CD14-positive monocyte (primary cell): ENCODE measurements at regions not wholly inside any gene's neighbourhood (a gene's known extent, or its start where the extent isn't known, plus 50 kb on each side); places are given as distances from the start of the nearest gene placed in this dataset.

Source experiments
- DNase-seq, 3 donors: peaks; one replicate each; pipeline ENCODE4 v3.0.0-alpha.2; 2011 to 2022
- H2AFZ ChIP-seq: 2 replicates; pipeline ENCODE4 v1.6.0; 2012; ENCODE audit warnings: mild to moderate bottlenecking, low read depth, low read length, inconsistent platforms; ENCODE audit not compliant: insufficient read depth, poor library complexity, severe bottlenecking
- H3K27ac ChIP-seq, 2 donors: 1 replicate in 1 of 2; 2 replicates in 1 of 2; pipeline ENCODE4 v1.5.1; 2012 to 2013; ENCODE audit warnings: low read length in 2 of 2, control low read depth in 1 of 2, inconsistent platforms in 1 of 2, low read depth in 1 of 2, mild to moderate bottlenecking in 1 of 2
- H3K27me3 ChIP-seq, 2 donors: one replicate each; pipeline versions ENCODE4 v1.6.0 to v1.6.1; 2011 to 2013; ENCODE audit warnings: low read length in 2 of 2; ENCODE audit not compliant: control insufficient read depth in 2 of 2, insufficient read depth in 2 of 2
- H3K36me3 ChIP-seq, 2 donors: replicated peaks in 1 of 2; 1 replicate in 1 of 2; 2 replicates in 1 of 2; pipeline versions ENCODE4 v1.5.1 to v1.6.1; 2012 to 2013; ENCODE audit warnings: low read length in 2 of 2, control low read depth in 1 of 2, inconsistent platforms in 1 of 2, mild to moderate bottlenecking in 1 of 2; ENCODE audit not compliant: insufficient read depth in 2 of 2, control insufficient read depth in 1 of 2
- H3K4me1 ChIP-seq, 2 donors: 1 replicate in 1 of 2; 2 replicates in 1 of 2; pipeline versions ENCODE4 v1.5.1 to v1.6.1; 2012 to 2013; ENCODE audit warnings: low read length in 2 of 2, control low read depth in 1 of 2, inconsistent platforms in 1 of 2, mild to moderate bottlenecking in 1 of 2, moderate library complexity in 1 of 2; ENCODE audit not compliant: insufficient read depth in 2 of 2, control insufficient read depth in 1 of 2
- H3K4me2 ChIP-seq: replicated peaks from 2 replicates; pipeline ENCODE3; 2012; ENCODE audit warnings: low read length, moderate library complexity, mild to moderate bottlenecking; ENCODE audit not compliant: poor library complexity, severe bottlenecking; ENCODE audit errors: extremely low read depth
- H3K4me3 ChIP-seq, 3 experiments: fragments of 200-600 bp in 1 of 3; sonication (generic) in 1 of 3; replicated peaks in 1 of 3; 1 replicate in 2 of 3; 2 replicates in 1 of 3; pipeline ENCODE4 v1.5.1; 2011 to 2013; ENCODE audit warnings: low read length in 3 of 3, mild to moderate bottlenecking in 3 of 3, control low read depth in 2 of 3, low read depth in 2 of 3, inconsistent platforms in 1 of 3, moderate library complexity in 1 of 3
- H3K79me2 ChIP-seq: 2 replicates; pipeline ENCODE4 v1.6.0; 2012; ENCODE audit warnings: mild to moderate bottlenecking, control low read depth, inconsistent platforms, low read length, moderate library complexity; ENCODE audit not compliant: insufficient read depth
- H3K9ac ChIP-seq: 2 replicates; pipeline ENCODE4 v1.6.0; 2017; ENCODE audit warnings: low read length, mild to moderate bottlenecking; ENCODE audit not compliant: insufficient read depth, poor library complexity, severe bottlenecking
- H3K9me3 ChIP-seq, 2 donors: replicated peaks in 1 of 2; 1 replicate in 1 of 2; 2 replicates in 1 of 2; pipeline versions ENCODE4 v1.5.1 to v1.6.1; 2012 to 2013; ENCODE audit warnings: low read length in 2 of 2, control low read depth in 1 of 2; ENCODE audit not compliant: control insufficient read depth in 1 of 2, insufficient read depth in 1 of 2
- H4K20me1 ChIP-seq: 2 replicates; pipeline ENCODE4 v1.6.0; 2012; ENCODE audit warnings: mild to moderate bottlenecking, low read length, control low read depth, moderate library complexity; ENCODE audit not compliant: insufficient read depth
- H3K27ac Mint-ChIP-seq, 7 donors: one replicate each; pipeline ENCODE4 v1.8.0; 2020; ENCODE audit warnings: mild to moderate bottlenecking in 7 of 7, mixed read lengths in 7 of 7, moderate library complexity in 6 of 7, inconsistent platforms in 2 of 7
- H3K27me3 Mint-ChIP-seq, 3 donors: one replicate each; pipeline ENCODE4 v1.8.0; 2021 to 2022; ENCODE audit warnings: low read depth in 3 of 3, mild to moderate bottlenecking in 3 of 3, mixed read lengths in 3 of 3, moderate library complexity in 3 of 3, inconsistent platforms in 1 of 3
- H3K36me3 Mint-ChIP-seq, 2 donors: one replicate each; pipeline ENCODE4 v1.8.0; 2020; ENCODE audit warnings: mixed read lengths in 2 of 2, inconsistent platforms in 1 of 2, mild to moderate bottlenecking in 1 of 2
- H3K4me1 Mint-ChIP-seq: one replicate; pipeline ENCODE4 v1.8.0; 2020; ENCODE audit warnings: mild to moderate bottlenecking, mixed read lengths
- H3K4me3 Mint-ChIP-seq, 2 donors: one replicate each; pipeline ENCODE4 v1.8.0; 2020; ENCODE audit warnings: mild to moderate bottlenecking in 2 of 2, mixed read lengths in 2 of 2, moderate library complexity in 1 of 2
- H3K9me3 Mint-ChIP-seq, 7 donors: one replicate each; pipeline ENCODE4 v1.8.0; 2020 to 2022; ENCODE audit warnings: mixed read lengths in 7 of 7, mild to moderate bottlenecking in 6 of 7, moderate library complexity in 6 of 7, inconsistent platforms in 2 of 7
- WGBS: methylation state at CpG from one replicate; pipeline ENCODE4 v1.1.5; 2013; ENCODE audit warnings: missing lambda C conversion rate; ENCODE audit not compliant: insufficient coverage; 5-methylcytosine and 5-hydroxymethylcytosine counted together
- intact Hi-C, 2 donors: fragments of 100-400 bp; cut with micrococcal nuclease; formaldehyde crosslinking; loops; one replicate each; pipeline versions ENCODE4 v1.15.0 to v1.15.1; 2023
- TF ChIP-seq, protein P1 (sequence below): fragments of 200-600 bp; IDR thresholded peaks from one replicate; pipeline ENCODE4 v1.8.0; 2022; ENCODE audit warnings: antibody characterized with exemption, mild to moderate bottlenecking

DNA sequence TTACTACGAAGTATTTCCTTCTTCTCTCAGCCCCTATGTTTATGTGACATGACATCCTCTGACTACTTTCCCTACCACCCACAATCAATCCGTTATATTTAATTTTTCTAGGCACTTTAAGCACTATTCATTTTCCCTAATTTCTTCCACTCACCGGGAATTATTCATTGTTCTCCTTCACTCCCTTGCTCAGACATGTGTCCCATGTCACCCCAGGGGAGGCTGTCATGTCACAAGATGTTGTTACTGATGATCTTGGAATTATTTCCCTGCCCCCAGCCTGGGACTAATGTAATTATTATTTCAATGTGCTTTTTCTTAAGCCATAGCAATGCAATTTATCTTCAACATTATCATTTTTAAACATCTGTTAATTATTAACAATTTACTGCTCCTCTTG lies 317.2 kb downstream of the PHF14 start:
- Mint-ChIP-seq H3K4me1 (peaks cover 10% of the 10 kb centered on the region), H3K4me3 (no peak overlapping the region), H3K36me3 (no peaks in the 10 kb centered on the region), H3K27ac (no peak overlapping the region), H3K27me3 (no peaks in the 10 kb centered on the region), H3K9me3 (peaks cover 0 to 4% (median 0%) of the 10 kb centered on the region in 7 donors)
- DNase-seq, result no peak
- Histone ChIP-seq H3K4me2 (no peak overlapping the region), H3K27ac (no peak overlapping the region), H3K9ac (no peak overlapping the region), H3K9me3 (no peaks in the 10 kb centered on the region), H3K4me3 (no peak overlapping the region), H2AFZ (no peak overlapping the region), H3K27me3 (no peaks in the 10 kb centered on the region), H4K20me1 (no peaks in the 10 kb centered on the region), H3K79me2 (no peaks in the 10 kb centered on the region), H3K36me3 (no peaks in the 10 kb centered on the region), H3K4me1 (peaks cover 0 to 3% of the 10 kb centered on the region in 2 donors)
- intact Hi-C loops, result no loop called here
- WGBS, result 91% methylated on average over 2 of the region's 3 CpGs
- TF ChIP-seq, protein P1, sequence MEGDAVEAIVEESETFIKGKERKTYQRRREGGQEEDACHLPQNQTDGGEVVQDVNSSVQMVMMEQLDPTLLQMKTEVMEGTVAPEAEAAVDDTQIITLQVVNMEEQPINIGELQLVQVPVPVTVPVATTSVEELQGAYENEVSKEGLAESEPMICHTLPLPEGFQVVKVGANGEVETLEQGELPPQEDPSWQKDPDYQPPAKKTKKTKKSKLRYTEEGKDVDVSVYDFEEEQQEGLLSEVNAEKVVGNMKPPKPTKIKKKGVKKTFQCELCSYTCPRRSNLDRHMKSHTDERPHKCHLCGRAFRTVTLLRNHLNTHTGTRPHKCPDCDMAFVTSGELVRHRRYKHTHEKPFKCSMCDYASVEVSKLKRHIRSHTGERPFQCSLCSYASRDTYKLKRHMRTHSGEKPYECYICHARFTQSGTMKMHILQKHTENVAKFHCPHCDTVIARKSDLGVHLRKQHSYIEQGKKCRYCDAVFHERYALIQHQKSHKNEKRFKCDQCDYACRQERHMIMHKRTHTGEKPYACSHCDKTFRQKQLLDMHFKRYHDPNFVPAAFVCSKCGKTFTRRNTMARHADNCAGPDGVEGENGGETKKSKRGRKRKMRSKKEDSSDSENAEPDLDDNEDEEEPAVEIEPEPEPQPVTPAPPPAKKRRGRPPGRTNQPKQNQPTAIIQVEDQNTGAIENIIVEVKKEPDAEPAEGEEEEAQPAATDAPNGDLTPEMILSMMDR, result no peak

DNA sequence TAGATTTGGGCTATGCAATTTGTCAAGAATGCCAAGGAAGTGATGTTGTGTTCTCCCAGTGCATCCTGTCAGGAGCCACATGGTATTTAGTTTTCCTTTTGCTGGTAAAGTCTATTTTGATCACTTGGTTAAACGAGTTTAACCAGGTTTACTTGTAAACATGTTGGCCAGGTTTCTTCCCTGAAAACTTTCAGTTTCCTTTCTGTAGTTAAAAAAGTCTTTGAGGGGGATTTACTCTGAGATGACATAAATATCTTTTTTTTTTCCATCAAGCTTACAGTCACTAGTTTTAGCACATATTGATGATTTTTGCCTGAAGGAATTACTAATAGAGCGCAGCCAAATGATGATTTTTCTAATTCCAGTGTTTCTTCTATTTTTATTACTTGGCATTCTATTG lies 320.5 kb downstream of the PHF14 start:
- no CpG with 5 or more reads among the region's 2 CpGs for WGBS
- Histone ChIP-seq H2AFZ (no peak overlapping the region), H3K4me1 (no peaks in the 10 kb centered on the region), H4K20me1 (no peaks in the 10 kb centered on the region), H3K9ac (no peak overlapping the region), H3K9me3 (peaks cover 0 to 4% of the 10 kb centered on the region in 2 donors), H3K36me3 (no peaks in the 10 kb centered on the region), H3K27ac (no peak overlapping the region), H3K4me3 (no peak overlapping the region), H3K79me2 (no peaks in the 10 kb centered on the region), H3K27me3 (no peaks in the 10 kb centered on the region), H3K4me2 (no peak overlapping the region)
- no peak for DNase-seq
- TF ChIP-seq, protein P1, result no peak
- Mint-ChIP-seq H3K27ac (no peak overlapping the region), H3K4me3 (no peak overlapping the region), H3K36me3 (no peaks in the 10 kb centered on the region), H3K4me1 (no peaks in the 10 kb centered on the region), H3K27me3 (no peaks in the 10 kb centered on the region), H3K9me3 (peaks cover 0 to 3% (median 2%) of the 10 kb centered on the region in 7 donors)
- intact Hi-C loops, result no loop called here
